ENCODE measurements at regions not wholly inside any gene's neighbourhood (a gene's known extent, or its start where the extent isn't known, plus 50 kb on each side); places are given as distances from the start of the nearest gene placed in this dataset.

DNA sequence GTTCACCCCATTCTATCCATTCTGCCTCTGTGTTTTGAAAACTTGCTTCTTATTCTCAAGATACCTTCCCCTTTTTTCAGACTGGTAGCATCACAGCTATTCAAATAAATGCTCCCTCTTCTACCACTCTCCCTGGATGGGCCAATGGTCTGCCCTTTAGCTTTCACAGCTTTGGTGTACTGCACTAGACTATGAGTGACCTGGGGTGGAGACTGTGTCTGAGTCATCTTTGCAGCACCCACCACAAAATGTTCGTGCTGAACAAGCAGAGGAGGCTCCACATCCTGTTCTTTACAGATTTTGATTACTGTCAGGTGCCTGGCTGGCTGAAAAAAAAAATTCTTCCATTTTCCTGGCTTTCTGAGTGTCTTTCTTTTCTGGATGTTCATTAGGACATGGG is 1104.1 kb upstream of the TMEM132C start:
- no peak for TF ChIP-seq EZH2 (IDR thresholded peaks at IDR 0.05)
- no peak for TF ChIP-seq CTCF (IDR thresholded peaks at IDR 0.05)
